GM12891 (cell line): ENCODE measurements at regions not wholly inside any gene's neighbourhood (a gene's known extent, or its start where the extent isn't known, plus 50 kb on each side); places are given as distances from the start of the nearest gene placed in this dataset.

Source experiments
- DNase-seq: peaks from one replicate; pipeline ENCODE4 v3.0.0; 2011; ENCODE audit warnings: low spot score; ENCODE audit not compliant: insufficient read length
- FAIRE-seq: peaks from 2 replicates; lab custom pipeline; 2011; peaks lifted over from hg19 to GRCh38; lab: Jason Lieb, UNC
- PAX5 ChIP-seq: IDR thresholded peaks from 2 replicates; pipeline ENCODE4 v1.6.1; 2011; ENCODE audit warnings: low read length, moderate library complexity, mild to moderate bottlenecking; ENCODE audit not compliant: insufficient read depth, severe bottlenecking
- POLR2A ChIP-seq: IDR thresholded peaks from 2 replicates; pipeline ENCODE4 v1.6.1; 2011; ENCODE audit warnings: low read depth, low read length, control low read depth
- POLR2AphosphoS5 ChIP-seq: IDR thresholded peaks from 2 replicates; pipeline ENCODE4 v1.6.1; 2011; ENCODE audit warnings: low read depth, low read length, control low read depth
- POU2F2 ChIP-seq: IDR thresholded peaks from 2 replicates; pipeline ENCODE4 v1.6.1; 2011; ENCODE audit warnings: low read depth, mild to moderate bottlenecking, control low read depth, low read length, moderate library complexity
- SPI1 ChIP-seq: IDR thresholded peaks from 2 replicates; pipeline ENCODE4 v1.6.1; 2011; ENCODE audit warnings: low read depth, low read length, control low read depth
- TAF1 ChIP-seq: IDR thresholded peaks from 2 replicates; pipeline ENCODE4 v1.6.1; 2011; ENCODE audit warnings: low read depth, low read length, control low read depth

GRCh38 chr13:109419896-109420295 is 366.5 kb downstream of the IRS2 start:
- FAIRE-seq (no peak), DNase-seq (no peak)
- TF ChIP-seq POLR2AphosphoS5 (no peak), SPI1 (no peak), POLR2A (no peak), PAX5 (no peak), TAF1 (no peak), POU2F2 (no peak)

DNA sequence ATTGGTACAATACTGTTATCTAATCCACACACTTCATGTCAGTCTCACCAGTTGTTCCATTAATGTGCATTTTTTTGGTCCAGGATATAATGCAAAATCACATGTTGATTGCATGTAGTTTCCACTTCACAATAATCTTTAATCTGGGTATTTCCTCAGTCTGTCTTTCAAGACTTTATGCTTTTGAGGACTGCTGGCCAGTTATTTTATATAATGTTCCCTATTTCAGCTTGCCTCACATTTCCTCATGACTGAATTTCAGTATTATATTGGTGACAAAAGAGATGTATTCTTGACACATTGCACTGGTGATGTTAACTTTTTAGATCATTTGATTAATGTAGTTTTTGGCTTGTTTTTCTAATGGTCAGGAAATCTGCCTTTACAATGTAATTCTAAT is 368.3 kb downstream of the IRS2 start:
- DNase-seq = no peak
- TF ChIP-seq SPI1 (no peak), TAF1 (no peak), POU2F2 (no peak)
- FAIRE-seq = no peak

DNA sequence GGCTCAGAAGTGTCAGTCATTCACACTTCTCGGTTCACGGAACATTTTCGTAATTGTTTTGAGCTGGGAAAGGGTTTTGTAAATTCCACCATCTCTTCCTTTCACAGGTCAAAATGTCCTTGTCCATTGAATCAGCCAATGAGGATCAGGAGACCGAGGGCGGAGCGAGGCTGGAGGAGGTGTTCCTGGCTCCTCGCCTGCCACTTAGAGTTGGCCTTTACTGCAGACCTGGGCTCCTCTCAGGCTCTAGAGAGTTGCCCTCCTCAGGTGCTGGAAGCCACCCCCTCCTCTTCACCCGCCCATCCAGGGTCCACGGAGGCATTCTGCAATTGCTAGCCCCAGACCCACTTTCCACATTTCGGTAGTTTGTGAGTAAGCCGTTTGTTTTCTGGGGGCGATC is 370.4 kb downstream of the IRS2 start:
- FAIRE-seq = no peak
- DNase-seq = no peak
- TF ChIP-seq POLR2A (no peak), SPI1 (no peak)

DNA sequence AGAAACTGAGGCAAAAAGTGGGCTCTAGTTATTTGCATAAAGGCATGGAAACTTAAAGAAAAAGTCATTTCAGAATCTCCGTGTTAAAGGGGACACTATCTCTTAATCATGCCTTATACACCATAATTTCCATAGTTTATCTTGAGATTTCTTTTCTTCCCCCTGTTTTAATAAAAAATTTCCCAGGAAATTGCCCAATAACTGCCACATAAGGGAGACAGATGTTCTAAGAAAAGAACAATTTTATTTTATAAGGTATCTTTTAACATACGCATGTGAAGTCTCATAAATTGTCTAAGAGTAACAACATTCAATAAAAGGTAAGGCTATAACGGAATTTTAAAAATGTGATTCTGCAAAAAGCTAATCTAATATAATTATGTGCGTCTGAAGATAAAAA is 371.3 kb downstream of the IRS2 start:
- no peak for DNase-seq
- TF ChIP-seq POLR2A (no peak), POLR2AphosphoS5 (no peak), PAX5 (no peak), SPI1 (no peak), POU2F2 (no peak), TAF1 (no peak)
- no peak for FAIRE-seq

GRCh38 chr13:109412283-109412901 is 374.0 kb downstream of the IRS2 start:
- TF ChIP-seq PAX5 = no peak
- no peak for TF ChIP-seq TAF1
- TF ChIP-seq POLR2A = no peak
- TF ChIP-seq POLR2AphosphoS5 = no peak
- no peak for TF ChIP-seq POU2F2
- no peak for TF ChIP-seq SPI1
- DNase-seq = no peak
- no peak for FAIRE-seq

DNA sequence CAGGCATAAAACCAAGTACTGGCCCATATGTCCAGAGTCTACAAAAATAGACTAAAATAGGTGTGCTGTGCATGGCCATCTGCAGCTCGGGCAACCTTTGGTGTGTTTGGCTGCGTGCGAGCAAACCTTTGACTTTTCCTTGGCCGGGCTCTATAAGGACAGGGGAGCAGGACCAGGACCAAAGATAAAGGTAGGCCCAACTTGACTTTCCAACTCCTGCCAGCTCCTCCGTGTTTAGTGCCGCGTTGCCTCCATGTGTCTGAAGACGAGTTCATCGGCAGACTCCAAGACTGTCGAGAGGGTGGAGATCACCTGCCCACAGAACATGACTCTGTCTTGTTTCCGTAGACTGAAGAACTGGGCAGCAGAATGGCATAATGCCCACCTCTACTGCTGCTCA is 375.5 kb downstream of the IRS2 start:
- FAIRE-seq (no peak), DNase-seq (no peak)

DNA sequence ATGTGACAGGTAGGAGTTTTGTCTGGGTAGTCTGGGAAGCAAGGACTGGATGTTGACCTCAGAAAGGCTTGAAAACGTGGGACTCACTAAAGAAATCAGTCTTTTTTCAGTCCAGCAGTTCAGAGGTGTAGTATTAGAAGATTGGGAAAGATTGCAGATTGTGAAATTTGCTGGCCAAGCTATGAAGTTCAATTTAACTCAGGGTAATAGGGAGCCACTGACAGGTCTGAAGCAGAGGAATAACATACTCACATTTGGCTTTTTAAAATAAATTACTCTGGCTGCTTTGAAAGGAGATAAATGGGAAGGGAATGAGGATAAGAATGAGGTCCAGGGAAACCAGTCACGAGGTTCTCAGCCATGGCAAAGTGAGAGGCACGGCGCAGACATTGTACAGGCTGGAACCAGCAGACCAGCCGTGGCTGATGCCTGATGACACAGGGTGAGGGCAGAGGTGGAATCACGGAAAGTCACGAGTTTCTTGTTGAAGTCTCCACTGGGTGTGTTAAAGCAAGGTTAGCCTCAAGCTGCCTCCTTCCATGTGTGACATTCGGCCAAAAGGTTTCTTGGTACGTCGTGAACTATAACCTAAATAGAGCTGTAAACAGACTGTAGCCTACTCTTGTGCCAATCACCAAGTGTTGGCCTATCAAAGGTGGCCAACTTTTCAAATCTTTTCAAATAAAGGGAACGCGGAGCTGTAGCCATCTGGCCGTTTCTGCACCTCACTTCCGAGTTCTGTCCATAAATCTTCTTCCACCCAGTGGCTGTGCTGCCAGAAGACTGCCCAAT is 377.6 kb downstream of the IRS2 start:
- no peak for TF ChIP-seq TAF1
- no peak for TF ChIP-seq POLR2A
- TF ChIP-seq POLR2AphosphoS5 = no peak
- TF ChIP-seq PAX5 = no peak
- no peak for TF ChIP-seq SPI1
- no peak for TF ChIP-seq POU2F2
- FAIRE-seq (no peak), DNase-seq (no peak)

More for the DNA sequence above, 375.5 kb downstream of the IRS2 start:
- TF ChIP-seq SPI1 (no peak), POU2F2 (no peak), POLR2AphosphoS5 (no peak), PAX5 (no peak), POLR2A (no peak), TAF1 (no peak)

- no peak for TF ChIP-seq POLR2AphosphoS5
- no peak for TF ChIP-seq POU2F2
- TF ChIP-seq PAX5 = no peak
- TF ChIP-seq POLR2A = no peak
- DNase-seq (no peak), FAIRE-seq (no peak)
These were observed 379.9 kb downstream of the IRS2 start for GRCh38 chr13:109406376-109406992.

DNA sequence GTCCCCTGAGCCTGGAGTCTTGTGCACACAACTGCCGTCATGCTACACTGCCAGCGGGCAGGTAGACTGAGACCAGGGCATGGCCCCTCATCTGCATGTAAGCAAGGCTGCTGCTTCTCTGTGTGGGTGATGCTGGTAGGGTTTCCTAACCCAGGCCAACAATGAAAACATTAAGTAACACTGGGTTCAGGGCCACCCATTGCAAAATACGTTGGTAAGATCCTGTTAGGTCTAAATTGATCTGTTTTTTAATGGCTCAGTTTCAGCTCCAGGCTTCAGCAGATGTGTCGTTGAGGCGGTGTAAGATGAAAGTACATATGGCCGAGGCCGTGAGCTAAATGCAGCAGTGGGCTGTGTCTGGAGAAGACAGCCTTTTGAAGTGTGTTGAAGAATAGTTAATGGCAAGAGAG is 383.4 kb downstream of the IRS2 start:
- no peak for FAIRE-seq
- no peak for TF ChIP-seq POLR2A
- no peak for TF ChIP-seq PAX5
- TF ChIP-seq TAF1 = no peak
- no peak for TF ChIP-seq POU2F2
- TF ChIP-seq POLR2AphosphoS5 = no peak
- TF ChIP-seq SPI1 = no peak
- DNase-seq = no peak

DNA sequence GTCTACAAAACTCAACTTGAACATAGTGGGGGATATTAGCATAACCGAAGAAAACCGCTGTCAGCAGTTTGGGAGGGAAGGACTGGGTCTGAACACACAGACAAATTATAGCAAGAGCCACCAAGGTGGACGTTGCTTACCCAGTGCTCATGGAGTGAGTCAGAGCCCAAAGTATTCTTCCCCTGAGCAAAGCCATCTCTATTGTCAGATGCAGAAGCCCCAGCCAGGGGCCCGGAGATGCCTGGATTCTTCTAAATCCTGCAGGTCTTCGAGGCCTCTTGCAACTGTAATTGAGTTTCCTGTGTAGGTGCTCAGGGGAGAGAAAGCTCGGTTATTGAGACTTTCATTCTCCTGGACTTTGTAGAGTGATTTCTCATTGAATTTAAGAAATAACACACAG is 384.5 kb downstream of the IRS2 start:
- TF ChIP-seq POU2F2 (no peak), POLR2AphosphoS5 (no peak), TAF1 (no peak), POLR2A (no peak), SPI1 (no peak), PAX5 (no peak)
- no peak for DNase-seq
- FAIRE-seq = no peak
